Panc1 (cell line): ENCODE measurements at regions not wholly inside any gene's neighbourhood (a gene's known extent, or its start where the extent isn't known, plus 50 kb on each side); places are given as distances from the start of the nearest gene placed in this dataset.

ENCODE experiments used
- ATAC-seq: fragments of 200-7000 bp; cut with Tn5 transposase; 2 replicates; pipeline ENCODE4 v1.9.1; 2020; ENCODE audit warnings: mild to moderate bottlenecking, moderate library complexity
- BruUV-seq: library from RNA; stranded (reverse); fragments of 400-500 nt; replicated peaks from 2 replicates; lab custom pipeline; 2021; lab: Mats Ljungman, UMichigan
- CTCF ChIA-PET: fragments of 300-600 bp; sonication (Branson Sonifier 250); formaldehyde crosslinking; loops from one replicate; lab custom pipeline; 2022; ENCODE audit warnings: antibody characterized with exemption; lab: Charles Lee
- POLR2A ChIA-PET: fragments of 300-600 bp; sonication (Branson Sonifier 250); formaldehyde crosslinking; loops from one replicate; lab custom pipeline; 2022; ENCODE audit warnings: antibody characterized with exemption; lab: Charles Lee
- DNase-seq: peaks from one replicate; pipeline ENCODE4 v3.0.0-alpha.2; 2010; ENCODE audit warnings: low read depth, low spot score
- H3K27ac ChIP-seq: 2 replicates; pipeline ENCODE4 v1.5.1; 2011; ENCODE audit warnings: mild to moderate bottlenecking, low read length, inconsistent platforms
- H3K27me3 ChIP-seq: fragments of 200-500 bp; sonication (Bioruptor generic); 2 replicates; pipeline ENCODE4 v1.6.0; 2014; ENCODE audit warnings: low read length, inconsistent platforms; ENCODE audit not compliant: control insufficient read depth, insufficient read depth
- H3K36me3 ChIP-seq: fragments of 200-500 bp; sonication (Bioruptor generic); 2 replicates; pipeline ENCODE4 v1.5.1; 2014; ENCODE audit warnings: inconsistent platforms, mild to moderate bottlenecking, low read length, moderate library complexity; ENCODE audit not compliant: control insufficient read depth, insufficient read depth
- H3K4me1 ChIP-seq: 2 replicates; pipeline ENCODE4 v1.5.1; 2011; ENCODE audit warnings: inconsistent platforms, mild to moderate bottlenecking, low read length, moderate library complexity; ENCODE audit not compliant: control insufficient read depth, insufficient read depth
- H3K4me3 ChIP-seq, 2 experiments: 2 replicates each; pipeline ENCODE4 v1.5.1; 2011 to 2012; ENCODE audit warnings: low read depth in 2 of 2, low read length in 2 of 2, mild to moderate bottlenecking in 2 of 2, inconsistent platforms in 1 of 2, moderate library complexity in 1 of 2
- H3K9me3 ChIP-seq: fragments of 200-500 bp; sonication (Bioruptor generic); 2 replicates; pipeline ENCODE4 v1.5.1; 2014; ENCODE audit warnings: low read depth, mild to moderate bottlenecking, inconsistent platforms, low read length, moderate library complexity; ENCODE audit not compliant: control insufficient read depth, insufficient read depth
- POLR2AphosphoS5 ChIP-seq: IDR thresholded peaks from 2 replicates; pipeline ENCODE4 v1.6.1; 2012; ENCODE audit warnings: mild to moderate bottlenecking, low read depth, low read length, moderate library complexity
- SIN3A ChIP-seq: IDR thresholded peaks from 2 replicates; pipeline ENCODE4 v1.6.1; 2012; ENCODE audit warnings: low read depth, mild to moderate bottlenecking, low read length, moderate library complexity, borderline replicate concordance; ENCODE audit not compliant: insufficient read depth
- TCF7L2 ChIP-seq: IDR thresholded peaks from 2 replicates; pipeline ENCODE4 v1.6.1; 2011; ENCODE audit warnings: mild to moderate bottlenecking, low read depth, low read length, inconsistent platforms
- in situ Hi-C: cut with HindIII; loops from 2 replicates; pipeline ENCODE4 v1.10.0; 2016; ENCODE audit warnings: low sequenced_read_pairs, low pct_unique_long_range_greater_than_20kb
- intact Hi-C: fragments of 100-400 bp; cut with micrococcal nuclease; formaldehyde crosslinking; loops from one replicate; pipeline ENCODE4 v1.10.0; 2022; ENCODE audit not compliant: unreplicated experiment
- TF ChIP-seq, protein P1 (sequence below), 2 experiments: IDR thresholded peaks; 2 replicates each; pipeline ENCODE4 v1.6.1; 2011 to 2012; ENCODE audit warnings: low read depth in 2 of 2, control low read depth in 1 of 2, low read length in 1 of 2, mild to moderate bottlenecking in 1 of 2, moderate library complexity in 1 of 2; ENCODE audit not compliant: insufficient read depth in 1 of 2
- TF ChIP-seq, protein P2 (sequence below): fragments of 450-650 bp; IDR thresholded peaks from 2 replicates; pipeline ENCODE4 v1.5.1; 2017; ENCODE audit warnings: mild to moderate bottlenecking

DNA sequence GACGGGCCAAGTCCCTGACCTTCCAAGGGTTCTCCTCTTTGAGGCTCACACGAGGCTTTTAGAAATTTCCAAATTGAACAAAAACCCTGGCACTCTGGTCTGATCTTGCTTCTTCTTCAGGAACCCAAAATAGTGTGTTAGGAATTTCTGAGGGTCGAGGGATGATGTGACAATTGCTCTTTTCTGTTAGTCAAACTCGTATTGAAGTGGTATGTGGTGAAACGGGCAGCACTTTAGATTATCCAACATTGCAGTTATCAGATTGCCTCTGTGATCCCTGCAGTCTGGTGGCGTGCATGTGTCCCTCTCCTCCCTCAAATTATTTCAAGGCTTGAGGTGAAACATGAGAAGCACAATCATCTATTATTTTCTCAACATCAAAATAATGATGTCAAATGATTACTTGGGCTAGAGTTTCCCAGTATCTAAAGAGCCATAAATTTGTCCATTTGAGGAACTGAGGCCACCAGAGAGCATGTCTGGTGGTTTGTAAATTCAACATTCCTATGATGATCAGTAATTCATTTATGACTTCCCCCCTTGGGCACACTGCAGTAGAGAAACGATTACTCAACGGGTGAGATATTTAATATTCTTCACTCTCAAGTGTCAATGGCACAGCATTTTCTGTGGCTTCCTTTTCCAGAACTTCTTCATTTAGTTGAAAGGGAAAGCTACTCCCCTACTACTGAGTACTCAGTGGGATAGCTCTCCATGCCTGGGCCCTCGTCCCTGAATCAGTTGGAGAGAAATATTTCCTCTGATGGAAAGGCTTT, 308.6 kb upstream of the MAP3K7 start:
- H3K4me1 ChIP-seq = no peaks in the 10 kb centered on the region
- in situ Hi-C loops = no loop called here
- CTCF ChIA-PET = no interaction called here

DNA sequence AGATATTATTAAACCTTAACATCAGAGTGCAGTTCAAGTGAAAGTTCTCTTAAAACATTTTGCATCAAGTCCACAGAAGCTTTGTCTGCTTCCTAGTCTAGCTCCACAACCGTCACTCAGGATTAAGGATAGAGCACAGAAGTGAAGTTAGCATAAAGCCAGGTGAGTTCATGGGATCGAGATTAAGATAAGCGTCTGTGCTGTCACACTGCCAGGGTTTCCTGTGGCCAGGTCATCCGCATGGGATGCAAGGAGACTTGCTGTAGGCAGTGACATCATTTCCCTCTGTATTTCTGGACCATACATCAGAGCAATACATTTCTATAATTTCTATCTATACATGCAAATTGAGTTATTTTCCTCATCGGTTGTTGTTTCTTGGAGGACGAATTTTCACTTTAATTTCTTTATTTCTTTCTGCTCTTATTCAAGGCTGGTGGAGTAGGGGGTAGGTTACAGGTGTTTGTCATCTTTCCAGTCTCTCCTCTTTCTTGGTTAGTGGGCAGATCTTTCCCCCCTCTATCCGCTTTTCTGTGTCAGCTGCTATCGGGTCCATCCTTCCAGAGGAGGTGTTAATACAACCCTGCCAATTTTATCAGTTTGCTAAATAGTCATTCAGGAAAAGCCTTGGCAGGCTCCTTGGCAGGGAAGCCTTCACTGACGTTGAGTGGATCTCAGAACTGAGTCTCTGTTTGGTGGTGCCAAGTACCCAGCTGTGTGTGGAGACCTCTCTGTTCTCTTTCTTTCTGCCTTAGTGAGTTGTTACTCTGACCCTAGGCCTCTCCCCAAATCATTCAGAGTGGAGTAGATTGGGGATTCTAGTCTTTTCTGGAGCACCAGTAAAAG, 307.6 kb upstream of the MAP3K7 start:
- in situ Hi-C loops (no loop called here), intact Hi-C loops (no loop called here)
- TF ChIP-seq TCF7L2 = no peak
- TF ChIP-seq SIN3A = no peak
- TF ChIP-seq, protein P1, sequence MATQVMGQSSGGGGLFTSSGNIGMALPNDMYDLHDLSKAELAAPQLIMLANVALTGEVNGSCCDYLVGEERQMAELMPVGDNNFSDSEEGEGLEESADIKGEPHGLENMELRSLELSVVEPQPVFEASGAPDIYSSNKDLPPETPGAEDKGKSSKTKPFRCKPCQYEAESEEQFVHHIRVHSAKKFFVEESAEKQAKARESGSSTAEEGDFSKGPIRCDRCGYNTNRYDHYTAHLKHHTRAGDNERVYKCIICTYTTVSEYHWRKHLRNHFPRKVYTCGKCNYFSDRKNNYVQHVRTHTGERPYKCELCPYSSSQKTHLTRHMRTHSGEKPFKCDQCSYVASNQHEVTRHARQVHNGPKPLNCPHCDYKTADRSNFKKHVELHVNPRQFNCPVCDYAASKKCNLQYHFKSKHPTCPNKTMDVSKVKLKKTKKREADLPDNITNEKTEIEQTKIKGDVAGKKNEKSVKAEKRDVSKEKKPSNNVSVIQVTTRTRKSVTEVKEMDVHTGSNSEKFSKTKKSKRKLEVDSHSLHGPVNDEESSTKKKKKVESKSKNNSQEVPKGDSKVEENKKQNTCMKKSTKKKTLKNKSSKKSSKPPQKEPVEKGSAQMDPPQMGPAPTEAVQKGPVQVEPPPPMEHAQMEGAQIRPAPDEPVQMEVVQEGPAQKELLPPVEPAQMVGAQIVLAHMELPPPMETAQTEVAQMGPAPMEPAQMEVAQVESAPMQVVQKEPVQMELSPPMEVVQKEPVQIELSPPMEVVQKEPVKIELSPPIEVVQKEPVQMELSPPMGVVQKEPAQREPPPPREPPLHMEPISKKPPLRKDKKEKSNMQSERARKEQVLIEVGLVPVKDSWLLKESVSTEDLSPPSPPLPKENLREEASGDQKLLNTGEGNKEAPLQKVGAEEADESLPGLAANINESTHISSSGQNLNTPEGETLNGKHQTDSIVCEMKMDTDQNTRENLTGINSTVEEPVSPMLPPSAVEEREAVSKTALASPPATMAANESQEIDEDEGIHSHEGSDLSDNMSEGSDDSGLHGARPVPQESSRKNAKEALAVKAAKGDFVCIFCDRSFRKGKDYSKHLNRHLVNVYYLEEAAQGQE (IDR thresholded peaks at IDR 0.05; ENCODE audit: insufficient read depth in 1 of 2, low read depth in 2 of 2, low read length in 1 of 2) = no peak
- TF ChIP-seq, protein P2, sequence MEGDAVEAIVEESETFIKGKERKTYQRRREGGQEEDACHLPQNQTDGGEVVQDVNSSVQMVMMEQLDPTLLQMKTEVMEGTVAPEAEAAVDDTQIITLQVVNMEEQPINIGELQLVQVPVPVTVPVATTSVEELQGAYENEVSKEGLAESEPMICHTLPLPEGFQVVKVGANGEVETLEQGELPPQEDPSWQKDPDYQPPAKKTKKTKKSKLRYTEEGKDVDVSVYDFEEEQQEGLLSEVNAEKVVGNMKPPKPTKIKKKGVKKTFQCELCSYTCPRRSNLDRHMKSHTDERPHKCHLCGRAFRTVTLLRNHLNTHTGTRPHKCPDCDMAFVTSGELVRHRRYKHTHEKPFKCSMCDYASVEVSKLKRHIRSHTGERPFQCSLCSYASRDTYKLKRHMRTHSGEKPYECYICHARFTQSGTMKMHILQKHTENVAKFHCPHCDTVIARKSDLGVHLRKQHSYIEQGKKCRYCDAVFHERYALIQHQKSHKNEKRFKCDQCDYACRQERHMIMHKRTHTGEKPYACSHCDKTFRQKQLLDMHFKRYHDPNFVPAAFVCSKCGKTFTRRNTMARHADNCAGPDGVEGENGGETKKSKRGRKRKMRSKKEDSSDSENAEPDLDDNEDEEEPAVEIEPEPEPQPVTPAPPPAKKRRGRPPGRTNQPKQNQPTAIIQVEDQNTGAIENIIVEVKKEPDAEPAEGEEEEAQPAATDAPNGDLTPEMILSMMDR = no peak
- no peak for TF ChIP-seq POLR2AphosphoS5
- Histone ChIP-seq H3K27me3 (no peaks in the 10 kb centered on the region), H3K4me3 (no peak overlapping the region), H3K36me3 (no peaks in the 10 kb centered on the region), H3K9me3 (no peaks in the 10 kb centered on the region), H3K27ac (no peak overlapping the region), H3K4me1 (no peaks in the 10 kb centered on the region)
- POLR2A ChIA-PET = no interaction called here
- no TSS peak for BruUV-seq
- CTCF ChIA-PET = no interaction called here
- ATAC-seq = no peak
- no peak for DNase-seq

More for the DNA sequence above, 308.6 kb upstream of the MAP3K7 start:
- ATAC-seq (no peak), DNase-seq (no peak)
- H3K36me3 ChIP-seq = no peaks in the 10 kb centered on the region
- BruUV-seq = no TSS peak
- TF ChIP-seq SIN3A (no peak), POLR2AphosphoS5 (no peak), TCF7L2 (no peak)
- TF ChIP-seq, protein P2 = no peak
- TF ChIP-seq, protein P1 (IDR thresholded peaks at IDR 0.05; ENCODE audit: insufficient read depth in 1 of 2, low read depth in 2 of 2, low read length in 1 of 2) = no peak
- H3K9me3 ChIP-seq = no peaks in the 10 kb centered on the region
- POLR2A ChIA-PET = no interaction called here
- no peak overlapping the region for H3K27ac ChIP-seq
- H3K4me3 ChIP-seq = no peak overlapping the region
- intact Hi-C loops = no loop called here
- H3K27me3 ChIP-seq = no peaks in the 10 kb centered on the region
